Mucosa of rectum (tissue), 2 donors: ENCODE measurements at regions not wholly inside any gene's neighbourhood (a gene's known extent, or its start where the extent isn't known, plus 50 kb on each side); places are given as distances from the start of the nearest gene placed in this dataset.

Experiments
- H3K27ac ChIP-seq, 2 donors: one replicate each; pipeline ENCODE4 v1.7.0; 2013; ENCODE audit warnings: inconsistent platforms in 2 of 2, low read depth in 2 of 2, low read length in 2 of 2
- H3K27me3 ChIP-seq, 2 donors: one replicate each; pipeline ENCODE4 v1.7.0; 2013; ENCODE audit warnings: low read length in 2 of 2; ENCODE audit not compliant: control insufficient read depth in 2 of 2, insufficient read depth in 2 of 2
- H3K36me3 ChIP-seq, 2 donors: one replicate each; pipeline ENCODE4 v1.7.0; 2013; ENCODE audit warnings: low read length in 2 of 2; ENCODE audit not compliant: control insufficient read depth in 2 of 2, insufficient read depth in 2 of 2
- H3K4me1 ChIP-seq, 2 donors: one replicate each; pipeline ENCODE4 v1.7.0; 2013; ENCODE audit warnings: low read length in 2 of 2, mild to moderate bottlenecking in 1 of 2; ENCODE audit not compliant: control insufficient read depth in 2 of 2, insufficient read depth in 2 of 2
- H3K4me3 ChIP-seq, 2 donors: one replicate each; pipeline ENCODE4 v1.7.0; 2013; ENCODE audit warnings: low read length in 2 of 2
- H3K9ac ChIP-seq, 2 donors: one replicate each; pipeline ENCODE4 v1.7.0; 2013; ENCODE audit warnings: low read length in 2 of 2, low read depth in 1 of 2, mild to moderate bottlenecking in 1 of 2
- H3K9me3 ChIP-seq, 2 donors: one replicate each; pipeline ENCODE4 v1.7.0; 2013; ENCODE audit warnings: low read length in 2 of 2; ENCODE audit not compliant: control insufficient read depth in 2 of 2
- donor health status: healthy.
- donor health status: Normal muscosa, but diverticular disease.

DNA sequence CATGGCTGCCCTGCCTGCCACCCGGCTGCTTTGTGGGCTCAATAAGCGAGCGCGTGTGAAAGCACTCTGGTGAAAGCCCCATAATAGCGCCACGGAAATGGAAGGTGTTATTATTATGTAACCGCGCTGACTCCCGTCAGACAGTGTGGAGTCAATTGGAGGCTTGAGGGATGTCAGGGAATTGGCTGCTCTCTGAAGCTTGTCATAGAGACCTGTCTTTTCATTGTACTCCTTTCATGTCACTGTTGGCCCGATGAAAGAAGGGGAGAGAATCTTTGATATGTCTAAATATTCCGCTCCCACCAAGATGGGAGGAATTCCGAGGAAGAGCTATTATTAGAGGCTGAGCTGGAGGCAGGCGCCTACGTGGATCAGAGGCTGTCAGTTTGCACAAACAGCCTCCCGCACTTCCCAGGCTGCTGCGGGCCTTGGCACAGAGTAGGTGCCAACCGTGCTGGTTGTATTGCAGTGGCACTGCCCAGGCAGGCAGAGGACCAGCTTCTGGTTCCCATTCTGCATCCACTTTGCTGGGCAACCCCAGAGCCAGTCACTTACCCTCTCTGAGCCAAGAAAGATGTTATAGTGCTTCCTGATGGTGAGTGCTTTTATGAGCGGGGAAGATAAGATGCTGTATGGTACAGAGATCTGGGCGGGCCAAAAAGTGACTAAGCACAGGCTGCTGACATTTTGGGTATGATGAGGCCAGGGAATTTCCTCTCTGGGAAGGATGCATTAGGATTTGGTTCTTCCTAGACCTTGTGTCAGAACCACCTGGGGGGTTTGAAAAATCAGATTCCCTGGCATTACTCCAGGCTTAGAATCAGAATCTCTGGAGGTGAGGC, 151.4 kb downstream of the RPS24 start:
- Histone ChIP-seq H3K4me3 (no peak overlapping the region), H3K27me3 (no peaks in the 10 kb centered on the region), H3K9me3 (no peaks in the 10 kb centered on the region), H3K27ac (no peak overlapping the region), H3K4me1 (no peaks in the 10 kb centered on the region), H3K9ac (no peak overlapping the region), H3K36me3 (no peaks in the 10 kb centered on the region)

DNA sequence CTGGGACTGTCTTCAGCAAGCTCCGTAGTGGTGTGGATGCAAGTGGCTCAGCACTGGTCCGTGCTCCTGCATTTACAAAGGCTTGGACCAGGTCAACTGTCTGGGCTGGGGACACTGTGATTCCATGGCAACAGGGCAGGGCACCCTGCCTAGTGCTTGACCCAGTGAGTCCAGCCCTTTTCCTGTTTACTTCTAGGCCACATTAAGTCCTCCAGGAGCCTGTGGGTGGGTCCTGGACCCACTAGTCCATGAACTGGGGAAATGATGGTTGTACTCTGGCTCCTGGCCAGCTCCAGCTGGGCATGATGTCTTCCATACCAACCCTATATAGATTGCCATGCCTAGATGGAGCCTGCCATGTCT, 152.0 kb downstream of the RPS24 start:
- Histone ChIP-seq H3K27me3 (no peaks in the 10 kb centered on the region), H3K9ac (no peak overlapping the region), H3K9me3 (no peaks in the 10 kb centered on the region), H3K36me3 (no peaks in the 10 kb centered on the region), H3K4me3 (no peak overlapping the region), H3K4me1 (no peaks in the 10 kb centered on the region), H3K27ac (no peak overlapping the region)

DNA sequence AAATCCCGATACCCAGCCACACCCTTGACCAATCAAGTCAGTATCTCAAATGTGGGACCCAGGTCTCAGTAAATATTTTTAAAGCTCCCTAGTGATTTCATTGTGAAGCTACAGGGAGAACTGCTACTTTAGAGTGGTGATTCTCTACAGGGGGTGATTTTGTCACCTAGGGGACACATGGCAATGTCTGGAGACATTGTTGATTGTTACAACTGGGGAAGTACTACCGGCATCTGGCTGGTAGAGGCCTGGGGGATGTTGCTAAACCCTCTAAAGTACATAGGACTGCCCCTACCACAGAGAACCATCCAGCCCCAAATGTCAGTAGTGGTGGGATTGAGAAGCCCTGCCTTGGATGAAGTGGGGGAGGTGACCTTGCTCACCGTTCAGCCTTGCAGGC, 152.9 kb downstream of the RPS24 start:
- no peaks in the 10 kb centered on the region for H3K9me3 ChIP-seq
- H3K27ac ChIP-seq = no peak overlapping the region
- H3K27me3 ChIP-seq = no peaks in the 10 kb centered on the region
- no peak overlapping the region for H3K9ac ChIP-seq
- no peak overlapping the region for H3K4me3 ChIP-seq
- H3K36me3 ChIP-seq = no peaks in the 10 kb centered on the region
- H3K4me1 ChIP-seq = no peaks in the 10 kb centered on the region

DNA sequence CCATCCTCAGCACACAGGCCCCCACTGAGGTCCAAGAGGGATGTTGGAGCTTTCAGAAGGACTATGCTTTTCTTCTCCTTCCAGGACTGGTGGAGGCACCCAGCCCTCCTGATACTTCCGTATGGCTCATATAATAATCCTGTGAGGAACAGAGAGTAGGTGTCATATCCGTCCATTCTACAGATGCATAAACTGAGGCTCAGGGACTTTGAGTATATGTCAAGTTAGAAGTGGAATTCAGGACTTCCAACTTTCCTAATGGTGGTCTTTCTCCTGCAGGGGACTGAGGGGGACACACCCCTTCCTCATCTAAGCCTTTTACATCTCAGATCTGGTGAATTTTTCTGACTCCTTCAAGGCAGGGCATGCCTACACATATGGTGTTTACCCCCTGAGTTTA, 153.7 kb downstream of the RPS24 start:
- Histone ChIP-seq H3K27me3 (no peaks in the 10 kb centered on the region), H3K4me1 (no peaks in the 10 kb centered on the region), H3K4me3 (no peak overlapping the region), H3K9me3 (no peaks in the 10 kb centered on the region), H3K27ac (no peak overlapping the region), H3K36me3 (no peaks in the 10 kb centered on the region), H3K9ac (no peak overlapping the region)

DNA sequence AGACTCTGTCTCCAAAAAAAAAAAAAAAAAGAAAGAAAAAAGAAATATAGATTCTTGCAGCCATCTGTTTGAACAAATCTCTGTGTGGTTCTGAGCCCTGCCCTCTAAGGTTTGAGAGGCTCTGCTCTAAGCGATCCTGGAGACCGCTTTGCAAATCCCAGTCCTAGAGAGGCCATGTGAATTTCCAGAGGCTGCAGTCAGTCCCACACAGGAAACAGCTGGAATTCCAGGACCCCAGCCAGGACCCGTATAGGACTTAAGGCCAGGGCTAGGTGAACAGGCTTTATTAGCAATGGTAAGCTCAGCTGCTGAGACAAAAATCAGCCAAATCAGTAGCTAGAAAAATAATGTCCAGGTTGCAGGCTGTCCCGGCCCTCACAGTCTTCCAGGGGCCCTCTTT, 154.8 kb downstream of the RPS24 start:
- H3K9me3 ChIP-seq = peaks cover 0 to 2% of the 10 kb centered on the region in 2 donors
- H3K9ac ChIP-seq = no peak overlapping the region
- H3K36me3 ChIP-seq = no peaks in the 10 kb centered on the region
- no peak overlapping the region for H3K4me3 ChIP-seq
- H3K4me1 ChIP-seq = no peaks in the 10 kb centered on the region
- no peak overlapping the region for H3K27ac ChIP-seq
- H3K27me3 ChIP-seq = no peaks in the 10 kb centered on the region

DNA sequence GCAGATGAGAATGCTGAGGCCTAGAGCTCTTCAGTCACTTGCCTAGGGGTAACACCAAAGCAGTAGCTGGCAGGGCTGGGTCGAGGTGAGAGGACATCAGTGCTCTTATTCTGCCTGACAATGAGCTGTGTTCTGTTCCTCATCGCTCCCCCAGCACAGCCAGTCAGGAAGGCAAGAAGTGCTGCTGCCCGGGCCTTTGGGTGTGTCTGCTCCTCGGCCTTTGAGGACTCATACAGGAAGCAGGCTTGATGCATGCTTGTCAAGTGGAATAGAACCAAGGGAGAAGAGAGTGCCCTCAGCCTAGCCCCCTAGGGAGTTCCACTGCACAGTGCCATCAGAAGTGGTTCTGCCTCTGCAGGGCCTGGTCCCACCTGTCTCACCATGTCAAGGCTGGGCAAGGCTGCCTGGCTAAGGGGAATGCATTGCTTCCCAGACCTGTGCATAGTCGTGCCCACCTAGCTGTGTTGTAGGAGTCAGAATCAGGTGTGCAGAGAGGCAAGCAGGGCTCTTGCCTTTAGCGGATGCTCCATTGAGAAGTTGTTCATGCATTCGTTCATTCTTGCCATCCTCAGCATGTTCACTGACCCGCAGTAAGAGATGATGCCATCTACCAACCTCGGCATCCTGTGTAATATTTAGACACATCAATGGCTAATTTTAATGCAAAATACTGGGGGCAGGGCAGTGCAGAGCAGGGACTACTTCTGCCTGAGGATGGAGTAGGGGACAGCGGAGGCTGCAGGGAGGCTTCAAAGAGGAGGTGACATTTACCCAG, 156.6 kb downstream of the RPS24 start:
- Histone ChIP-seq H3K9ac (no peak overlapping the region), H3K27ac (no peak overlapping the region), H3K36me3 (no peaks in the 10 kb centered on the region), H3K4me1 (no peaks in the 10 kb centered on the region), H3K9me3 (peaks cover 0 to 2% of the 10 kb centered on the region in 2 donors), H3K27me3 (no peaks in the 10 kb centered on the region), H3K4me3 (no peak overlapping the region)

DNA sequence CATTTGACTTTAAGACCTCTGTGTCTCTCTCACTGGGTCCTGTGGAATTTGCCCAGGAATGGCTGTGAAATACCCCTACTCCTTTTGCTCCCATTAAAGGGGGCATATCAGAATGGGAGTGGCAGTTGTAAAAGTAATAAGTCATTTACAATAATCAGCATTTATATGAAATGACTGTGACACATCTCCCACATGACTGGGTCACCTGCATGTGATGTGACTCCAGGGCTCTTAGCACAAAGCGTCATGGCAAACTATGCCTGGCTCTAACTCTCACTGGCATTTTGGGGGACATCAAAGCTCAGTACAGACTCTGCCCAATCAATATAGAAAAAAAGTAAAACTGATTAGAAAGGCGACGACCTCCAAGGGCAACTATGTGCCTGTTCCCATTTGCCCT, 157.6 kb downstream of the RPS24 start:
- H3K9ac ChIP-seq = no peak overlapping the region
- H3K4me1 ChIP-seq = no peaks in the 10 kb centered on the region
- no peaks in the 10 kb centered on the region for H3K36me3 ChIP-seq
- no peak overlapping the region for H3K27ac ChIP-seq
- H3K4me3 ChIP-seq = no peak overlapping the region
- H3K9me3 ChIP-seq = peaks cover 0 to 2% of the 10 kb centered on the region in 2 donors
- H3K27me3 ChIP-seq = no peaks in the 10 kb centered on the region

DNA sequence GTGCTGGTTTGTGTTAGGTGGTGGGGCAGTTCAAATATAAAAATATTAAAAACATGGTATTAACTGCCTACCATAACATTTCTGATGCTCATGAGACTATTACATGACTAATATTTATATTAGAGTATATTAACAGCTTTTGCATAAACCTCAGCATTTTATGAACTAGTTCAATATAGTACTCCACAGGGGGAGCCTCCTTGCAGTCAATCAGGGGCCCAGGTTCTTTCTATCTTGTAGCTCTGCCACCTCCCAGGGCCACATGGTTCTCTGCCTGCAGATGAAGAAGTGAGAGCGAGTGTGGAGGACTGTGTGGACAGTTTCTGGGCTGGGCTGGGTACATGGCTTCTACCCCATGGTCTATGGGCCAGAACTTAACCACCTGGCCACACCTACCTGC, 159.5 kb downstream of the RPS24 start:
- no peak overlapping the region for H3K4me3 ChIP-seq
- H3K27ac ChIP-seq = no peak overlapping the region
- peaks cover 0 to 2% of the 10 kb centered on the region in 2 donors for H3K9me3 ChIP-seq
- no peaks in the 10 kb centered on the region for H3K27me3 ChIP-seq
- no peaks in the 10 kb centered on the region for H3K4me1 ChIP-seq
- H3K9ac ChIP-seq = no peak overlapping the region
- no peaks in the 10 kb centered on the region for H3K36me3 ChIP-seq

DNA sequence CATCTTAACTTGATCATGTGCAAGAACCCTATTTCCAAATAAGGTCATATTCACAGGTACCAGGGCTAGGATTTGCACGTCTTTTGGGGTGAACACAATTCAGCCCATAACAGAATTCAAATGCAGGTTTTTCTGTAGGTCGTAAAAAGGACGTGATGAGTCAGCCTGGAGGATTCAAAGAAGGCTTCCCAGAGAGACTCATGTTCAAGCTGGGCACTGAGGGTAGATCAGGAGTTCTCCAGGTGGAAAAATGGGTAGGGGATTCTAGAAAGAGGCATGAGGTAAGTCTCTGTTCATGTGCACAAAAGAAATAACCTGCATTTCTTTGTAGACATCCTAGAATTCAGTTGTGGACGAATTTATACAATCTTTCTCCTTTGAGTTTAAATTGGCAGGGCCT, 160.4 kb downstream of the RPS24 start:
- H3K4me1 ChIP-seq = no peaks in the 10 kb centered on the region
- no peak overlapping the region for H3K9ac ChIP-seq
- no peaks in the 10 kb centered on the region for H3K27me3 ChIP-seq
- H3K9me3 ChIP-seq = peaks cover 0 to 2% of the 10 kb centered on the region in 2 donors
- H3K36me3 ChIP-seq = no peaks in the 10 kb centered on the region
- no peak overlapping the region for H3K27ac ChIP-seq
- H3K4me3 ChIP-seq = no peak overlapping the region

DNA sequence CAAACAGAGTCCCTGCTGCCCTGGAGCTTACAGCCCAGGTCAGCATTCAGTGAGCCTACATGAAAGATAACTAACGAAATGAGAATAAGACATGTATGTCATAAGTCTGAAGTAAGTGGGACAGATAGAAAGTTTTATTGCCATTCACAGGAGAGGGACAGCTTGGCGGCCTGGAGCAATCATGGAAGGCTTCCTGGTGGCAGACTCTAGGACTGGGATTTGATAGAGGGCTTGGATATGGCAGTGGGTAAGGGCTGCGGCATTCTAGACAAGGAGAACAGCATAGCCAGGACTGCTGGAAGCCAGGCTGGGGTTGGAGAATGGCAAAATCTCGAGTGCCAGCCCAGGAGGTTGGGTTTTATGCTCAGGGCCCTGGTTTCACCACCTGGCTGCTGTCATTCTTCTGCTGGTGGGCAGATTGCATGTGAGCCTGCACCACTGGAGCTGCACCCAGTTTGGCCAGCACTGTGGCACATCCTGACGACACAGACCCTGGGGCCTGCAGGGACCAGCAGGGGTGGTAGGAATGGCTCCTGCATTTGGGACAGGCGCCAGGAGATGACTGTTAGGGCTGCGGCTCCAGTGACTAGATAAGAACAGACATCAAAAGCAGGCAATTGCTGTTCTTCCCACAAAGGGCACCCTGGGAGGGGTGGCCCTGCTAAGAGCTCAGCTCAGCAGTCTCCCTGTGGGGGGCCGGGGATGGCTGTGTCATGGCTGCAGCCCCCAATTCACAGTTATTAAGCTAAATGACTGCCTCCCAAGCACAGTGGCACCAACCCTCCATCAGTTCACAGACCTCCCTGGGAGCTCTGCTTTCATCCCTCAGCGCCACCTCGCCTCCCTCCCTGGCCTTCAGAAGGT, 161.1 kb downstream of the RPS24 start:
- Histone ChIP-seq H3K4me3 (no peak overlapping the region), H3K9ac (no peak overlapping the region), H3K4me1 (no peaks in the 10 kb centered on the region), H3K36me3 (no peaks in the 10 kb centered on the region), H3K9me3 (peaks cover 0 to 2% of the 10 kb centered on the region in 2 donors), H3K27ac (no peak overlapping the region), H3K27me3 (no peaks in the 10 kb centered on the region)
